Fibroblast of lung (primary cell): ENCODE measurements at regions not wholly inside any gene's neighbourhood (a gene's known extent, or its start where the extent isn't known, plus 50 kb on each side); places are given as distances from the start of the nearest gene placed in this dataset.

Experiments
- DNase-seq, 2 donors: peaks; one replicate each; pipeline versions ENCODE4 v3.0.0 to v3.0.0-alpha.2; 2010; ENCODE audit warnings: low read depth in 2 of 2
- H2AFZ ChIP-seq: 2 replicates; pipeline ENCODE4 v1.5.1; 2012; ENCODE audit warnings: low read length, control low read depth, inconsistent platforms
- H3K27ac ChIP-seq: 2 replicates; pipeline ENCODE4 v1.5.1; 2011; ENCODE audit warnings: low read length, control low read depth; ENCODE audit not compliant: insufficient read depth
- H3K27me3 ChIP-seq: 2 replicates; pipeline ENCODE4 v1.5.1; 2011; ENCODE audit warnings: mild to moderate bottlenecking, low read length; ENCODE audit not compliant: control insufficient read depth, insufficient read depth
- H3K36me3 ChIP-seq: 2 replicates; pipeline ENCODE4 v1.5.1; 2011; ENCODE audit warnings: low read length; ENCODE audit not compliant: control insufficient read depth, insufficient read depth
- H3K4me1 ChIP-seq: 2 replicates; pipeline ENCODE4 v1.5.1; 2011; ENCODE audit warnings: low read length; ENCODE audit not compliant: control insufficient read depth, insufficient read depth; ENCODE audit errors: extremely low read depth
- H3K4me2 ChIP-seq: 2 replicates; pipeline ENCODE4 v1.5.1; 2011; ENCODE audit warnings: low read length, control low read depth; ENCODE audit not compliant: insufficient read depth; ENCODE audit errors: extremely low read depth
- H3K4me3 ChIP-seq, 4 experiments: fragments of 200-600 bp in 1 of 4; sonication (generic) in 1 of 4; replicated peaks in 1 of 4; 2 replicates each; pipeline ENCODE4 v1.5.1; 2011 to 2016; ENCODE audit warnings: low read length in 4 of 4, low read depth in 3 of 4, mild to moderate bottlenecking in 3 of 4, control low read depth in 2 of 4, inconsistent platforms in 1 of 4, mixed read lengths in 1 of 4; ENCODE audit not compliant: insufficient read depth in 1 of 4; ENCODE audit errors: control extremely low read depth in 1 of 4
- H3K79me2 ChIP-seq: 2 replicates; pipeline ENCODE4 v1.5.1; 2012; ENCODE audit warnings: mild to moderate bottlenecking, low read length, inconsistent platforms; ENCODE audit not compliant: control insufficient read depth, insufficient read depth
- H3K9ac ChIP-seq: 2 replicates; pipeline ENCODE4 v1.5.1; 2011; ENCODE audit warnings: mild to moderate bottlenecking, low read length, control low read depth; ENCODE audit not compliant: insufficient read depth
- H3K9me3 ChIP-seq: 2 replicates; pipeline ENCODE4 v1.5.1; 2012; ENCODE audit warnings: low read depth, low read length; ENCODE audit not compliant: control insufficient read depth, insufficient read depth
- H4K20me1 ChIP-seq: 2 replicates; pipeline ENCODE4 v1.5.1; 2011; ENCODE audit warnings: low read length; ENCODE audit not compliant: control insufficient read depth, insufficient read depth; ENCODE audit errors: extremely low read depth
- EZH2 ChIP-seq: IDR thresholded peaks from 2 replicates; pipeline ENCODE4 v1.5.1; 2012; ENCODE audit warnings: low read length, control low read depth, mild to moderate bottlenecking; ENCODE audit errors: missing control alignments
- TF ChIP-seq, protein P1 (sequence below), 2 donors: IDR thresholded peaks in 1 of 2; conservative IDR thresholded peaks in 1 of 2; 1 replicate in 1 of 2; 2 replicates in 1 of 2; pipeline ENCODE4 v1.5.1; 2011 to 2012; ENCODE audit warnings: low read length in 2 of 2, control low read depth in 1 of 2, inconsistent platforms in 1 of 2, low read depth in 1 of 2, mild to moderate bottlenecking in 1 of 2

DNA sequence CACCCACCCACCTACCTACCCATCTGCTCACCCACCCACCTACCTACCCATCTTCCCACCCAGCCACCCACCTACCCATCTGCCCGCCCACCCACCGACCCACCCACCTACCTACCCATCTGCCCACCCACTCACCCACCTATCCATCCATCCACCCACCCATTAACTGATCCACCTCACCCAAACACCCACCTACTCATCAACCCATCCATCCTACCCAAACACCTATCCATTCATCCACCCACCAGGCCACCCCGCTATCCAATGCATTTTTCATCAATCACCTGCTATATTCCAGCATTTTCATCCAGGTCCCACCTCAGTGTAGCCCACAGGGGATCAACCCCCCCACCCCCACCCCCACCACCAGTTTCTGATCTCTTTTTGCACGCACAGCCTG, 121.8 kb downstream of the GLI2 start:
- no peak overlapping the region for H3K4me2 ChIP-seq
- no peak overlapping the region for H3K4me3 ChIP-seq
- H3K9ac ChIP-seq: no peak overlapping the region
- TF ChIP-seq, protein P1, sequence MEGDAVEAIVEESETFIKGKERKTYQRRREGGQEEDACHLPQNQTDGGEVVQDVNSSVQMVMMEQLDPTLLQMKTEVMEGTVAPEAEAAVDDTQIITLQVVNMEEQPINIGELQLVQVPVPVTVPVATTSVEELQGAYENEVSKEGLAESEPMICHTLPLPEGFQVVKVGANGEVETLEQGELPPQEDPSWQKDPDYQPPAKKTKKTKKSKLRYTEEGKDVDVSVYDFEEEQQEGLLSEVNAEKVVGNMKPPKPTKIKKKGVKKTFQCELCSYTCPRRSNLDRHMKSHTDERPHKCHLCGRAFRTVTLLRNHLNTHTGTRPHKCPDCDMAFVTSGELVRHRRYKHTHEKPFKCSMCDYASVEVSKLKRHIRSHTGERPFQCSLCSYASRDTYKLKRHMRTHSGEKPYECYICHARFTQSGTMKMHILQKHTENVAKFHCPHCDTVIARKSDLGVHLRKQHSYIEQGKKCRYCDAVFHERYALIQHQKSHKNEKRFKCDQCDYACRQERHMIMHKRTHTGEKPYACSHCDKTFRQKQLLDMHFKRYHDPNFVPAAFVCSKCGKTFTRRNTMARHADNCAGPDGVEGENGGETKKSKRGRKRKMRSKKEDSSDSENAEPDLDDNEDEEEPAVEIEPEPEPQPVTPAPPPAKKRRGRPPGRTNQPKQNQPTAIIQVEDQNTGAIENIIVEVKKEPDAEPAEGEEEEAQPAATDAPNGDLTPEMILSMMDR (conservative IDR thresholded peaks at IDR 0.05 in 1 of 2, IDR thresholded peaks at IDR 0.05 in 1 of 2; ENCODE audit: low read depth in 1 of 2, low read length in 2 of 2): no peak
- TF ChIP-seq EZH2: no peak
- H3K27me3 ChIP-seq: no peaks in the 10 kb centered on the region
- H2AFZ ChIP-seq: no peak overlapping the region
- H3K79me2 ChIP-seq: no peaks in the 10 kb centered on the region
- no peaks in the 10 kb centered on the region for H3K9me3 ChIP-seq
- peaks cover 5% of the 10 kb centered on the region for H3K4me1 ChIP-seq
- DNase-seq: no peak
- H4K20me1 ChIP-seq: no peaks in the 10 kb centered on the region
- H3K27ac ChIP-seq: no peak overlapping the region
- H3K36me3 ChIP-seq: no peaks in the 10 kb centered on the region

DNA sequence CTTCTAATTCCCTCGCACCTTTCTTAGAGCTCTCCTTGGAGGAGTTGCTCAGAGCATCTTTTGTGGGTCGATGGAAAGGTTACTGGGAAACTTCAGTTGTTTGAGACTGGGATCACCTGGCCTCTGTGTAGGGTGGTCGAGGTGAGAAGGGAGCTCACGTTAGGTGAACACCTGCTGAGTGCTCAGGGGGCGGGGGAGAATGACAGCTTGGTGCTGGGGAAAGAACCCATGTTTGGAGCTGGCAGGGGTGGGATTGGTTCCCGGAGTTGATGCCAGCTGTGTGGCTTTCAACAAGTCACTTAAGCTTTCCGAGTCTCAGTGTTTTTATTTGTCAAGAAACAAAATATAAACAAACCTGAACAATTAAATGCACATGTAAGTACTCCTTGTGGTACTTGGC, 122.3 kb downstream of the GLI2 start:
- TF ChIP-seq EZH2: no peak
- TF ChIP-seq, protein P1 (conservative IDR thresholded peaks at IDR 0.05 in 1 of 2, IDR thresholded peaks at IDR 0.05 in 1 of 2; ENCODE audit: low read depth in 1 of 2, low read length in 2 of 2): no peak
- H4K20me1 ChIP-seq: no peaks in the 10 kb centered on the region
- no peak overlapping the region for H2AFZ ChIP-seq
- no peak overlapping the region for H3K4me3 ChIP-seq
- no peaks in the 10 kb centered on the region for H3K27me3 ChIP-seq
- H3K79me2 ChIP-seq: no peaks in the 10 kb centered on the region
- no peaks in the 10 kb centered on the region for H3K9me3 ChIP-seq
- H3K27ac ChIP-seq: no peak overlapping the region
- no peaks in the 10 kb centered on the region for H3K36me3 ChIP-seq
- peaks cover 5% of the 10 kb centered on the region for H3K4me1 ChIP-seq
- H3K4me2 ChIP-seq: no peak overlapping the region
- DNase-seq: no peak
- no peak overlapping the region for H3K9ac ChIP-seq

DNA sequence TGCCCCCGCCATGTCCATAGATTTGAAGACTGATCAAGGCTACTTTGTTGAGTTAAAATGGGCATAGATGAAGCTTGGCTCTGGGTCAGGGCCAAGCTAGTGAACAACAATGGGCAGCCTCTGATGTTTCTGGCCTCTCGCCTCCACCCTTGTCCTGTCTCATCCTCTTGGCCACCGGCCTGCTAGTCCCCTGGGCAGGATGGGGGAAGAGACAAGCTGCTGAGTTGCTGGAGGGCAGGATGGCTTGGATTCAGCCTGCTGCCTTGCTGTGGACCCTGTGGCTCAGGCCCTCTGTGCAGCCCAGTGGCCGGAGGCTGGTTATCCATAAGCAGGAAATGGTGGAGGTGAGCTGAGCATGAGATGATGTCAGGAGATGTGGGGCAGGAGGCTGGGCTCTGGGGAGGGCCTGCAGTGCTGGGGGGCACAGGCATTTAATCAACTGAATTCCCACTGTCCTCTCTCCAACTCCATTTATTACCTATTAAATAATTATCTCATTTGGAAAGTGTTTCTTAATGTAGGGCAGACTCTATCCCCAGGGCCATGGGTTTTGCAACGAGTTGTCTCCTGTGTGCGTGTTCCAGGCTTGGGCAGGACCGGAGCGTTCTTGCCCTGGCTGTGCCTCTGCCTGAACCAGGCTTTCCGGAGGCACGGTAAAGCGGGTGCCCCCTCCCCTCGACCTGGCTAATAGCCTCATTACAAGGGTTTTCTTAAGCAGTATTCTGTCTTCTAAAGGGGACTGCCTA, 122.9 kb downstream of the GLI2 start:
- Histone ChIP-seq H3K36me3 (no peaks in the 10 kb centered on the region), H4K20me1 (no peaks in the 10 kb centered on the region), H2AFZ (no peak overlapping the region), H3K4me2 (no peak overlapping the region), H3K9me3 (no peaks in the 10 kb centered on the region), H3K27ac (no peak overlapping the region), H3K4me3 (no peak overlapping the region), H3K9ac (no peak overlapping the region), H3K27me3 (no peaks in the 10 kb centered on the region), H3K4me1 (peaks cover 9% of the 10 kb centered on the region), H3K79me2 (no peaks in the 10 kb centered on the region)
- no peak for DNase-seq
- no peak for TF ChIP-seq EZH2
- TF ChIP-seq, protein P1 (conservative IDR thresholded peaks at IDR 0.05 in 1 of 2, IDR thresholded peaks at IDR 0.05 in 1 of 2; ENCODE audit: low read depth in 1 of 2, low read length in 2 of 2): no peak
